BE2C (cell line): ENCODE measurements at regions not wholly inside any gene's neighbourhood (a gene's known extent, or its start where the extent isn't known, plus 50 kb on each side); places are given as distances from the start of the nearest gene placed in this dataset.
"Not testable (repeated sequence)": the region's sequence is repeated elsewhere in the genome, so short reads cannot be mapped to it uniquely, and the experiment has no call there.

Experiments
- DNase-seq: peaks from one replicate; pipeline ENCODE4 v3.0.0-alpha.2; 2020
- H3K27me3 ChIP-seq: fragments of 250-450 bp; sonication (Bioruptor Pico); 2 replicates; pipeline ENCODE4 v1.5.1; 2020; ENCODE audit warnings: mild to moderate bottlenecking
- H3K36me3 ChIP-seq: fragments of 250-450 bp; sonication (Bioruptor Pico); 2 replicates; pipeline ENCODE4 v1.5.1; 2020; ENCODE audit warnings: mild to moderate bottlenecking
- H3K4me1 ChIP-seq: fragments of 250-450 bp; sonication (Bioruptor Pico); 2 replicates; pipeline ENCODE4 v1.5.1; 2020
- H3K4me3 ChIP-seq: 2 replicates; pipeline ENCODE4 v1.5.1; 2011; ENCODE audit warnings: low read depth, low read length
- H3K9me3 ChIP-seq: fragments of 250-450 bp; sonication (Bioruptor Pico); 2 replicates; pipeline ENCODE4 v1.5.1; 2020
- CTCF ChIP-seq: IDR thresholded peaks from 2 replicates; pipeline ENCODE4 v1.5.1; 2012; ENCODE audit warnings: mild to moderate bottlenecking, low read depth, low read length

GRCh38 chr7:76129366-76129765, 72.3 kb upstream of the SRRM3 start:
- Histone ChIP-seq H3K4me1 (no peaks in the 10 kb centered on the region), H3K9me3 (no peaks in the 10 kb centered on the region), H3K4me3 (no peak overlapping the region), H3K36me3 (no peaks in the 10 kb centered on the region), H3K27me3 (peaks cover 10% of the 10 kb centered on the region; the same call in 1 of the 2 replicates)
- TF ChIP-seq CTCF, result no peak
- DNase-seq, result no peak

- H3K4me3 ChIP-seq, result no peak overlapping the region
- no peak for TF ChIP-seq CTCF
- DNase-seq, result no peak
- no peaks in the 10 kb centered on the region for H3K9me3 ChIP-seq
- H3K4me1 ChIP-seq, result no peaks in the 10 kb centered on the region
- H3K36me3 ChIP-seq, result no peaks in the 10 kb centered on the region
- peaks cover 10% of the 10 kb centered on the region; the same call in 1 of the 2 replicates for H3K27me3 ChIP-seq
Observed at GRCh38 chr7:76129836-76130235, 71.9 kb upstream of the SRRM3 start.

- not testable (repeated sequence) for DNase-seq
- peak; percentile 48 for TF ChIP-seq CTCF
Observed at GRCh38 chr7:76130661-76131060, 71.0 kb upstream of the SRRM3 start.

GRCh38 chr7:76131887-76132286, 69.8 kb upstream of the SRRM3 start:
- not testable (repeated sequence) for H3K4me3 ChIP-seq

More at GRCh38 chr7:76130661-76131060, 71.0 kb upstream of the SRRM3 start:
- not testable (repeated sequence) for H3K9me3 ChIP-seq, H3K4me1 ChIP-seq, H3K27me3 ChIP-seq, H3K4me3 ChIP-seq, H3K36me3 ChIP-seq

GRCh38 chr7:76133164-76133775, 68.4 kb upstream of the SRRM3 start:
- no peak for TF ChIP-seq CTCF
- no peak for DNase-seq
- Histone ChIP-seq H3K4me1 (no peaks in the 10 kb centered on the region), H3K27me3 (peaks cover 14% of the 10 kb centered on the region), H3K4me3 (no peak overlapping the region), H3K9me3 (no peaks in the 10 kb centered on the region), H3K36me3 (no peaks in the 10 kb centered on the region)

More at GRCh38 chr7:76131887-76132286, 69.8 kb upstream of the SRRM3 start:
- H3K27me3 ChIP-seq, H3K4me1 ChIP-seq, DNase-seq, H3K36me3 ChIP-seq, H3K9me3 ChIP-seq: not testable (repeated sequence)

GRCh38 chr7:76133839-76134238, 67.9 kb upstream of the SRRM3 start:
- no peak for DNase-seq
- Histone ChIP-seq H3K9me3 (no peaks in the 10 kb centered on the region), H3K4me3 (no peak overlapping the region), H3K4me1 (no peaks in the 10 kb centered on the region), H3K27me3 (peaks cover 16% of the 10 kb centered on the region), H3K36me3 (no peaks in the 10 kb centered on the region)
- TF ChIP-seq CTCF, result no peak

- DNase-seq, H3K9me3 ChIP-seq, H3K4me1 ChIP-seq, H3K36me3 ChIP-seq, H3K4me3 ChIP-seq: not testable (repeated sequence)
- peaks cover 16% of the 10 kb centered on the region for H3K27me3 ChIP-seq
Observed at GRCh38 chr7:76135263-76135662, 66.4 kb upstream of the SRRM3 start.

- H3K4me1 ChIP-seq, result not testable (repeated sequence)
Observed at GRCh38 chr7:76138577-76139313, 63.0 kb upstream of the SRRM3 start.

More at GRCh38 chr7:76138577-76139313, 63.0 kb upstream of the SRRM3 start:
- not testable (repeated sequence) for H3K9me3 ChIP-seq, DNase-seq, H3K36me3 ChIP-seq, H3K27me3 ChIP-seq, H3K4me3 ChIP-seq
